GM21737 (cell line): ENCODE measurements at regions not wholly inside any gene's neighbourhood (a gene's known extent, or its start where the extent isn't known, plus 50 kb on each side); places are given as distances from the start of the nearest gene placed in this dataset.
"Not testable (repeated sequence)": the region's sequence is repeated elsewhere in the genome, so short reads cannot be mapped to it uniquely, and the experiment has no call there.

ENCODE experiments used
- ATAC-seq: cut with Tn5 transposase; IDR thresholded peaks from one replicate; pipeline ENCODE4 v1.9.1; 2021; ENCODE audit warnings: mild to moderate bottlenecking, moderate library complexity; ENCODE audit not compliant: unreplicated experiment

DNA sequence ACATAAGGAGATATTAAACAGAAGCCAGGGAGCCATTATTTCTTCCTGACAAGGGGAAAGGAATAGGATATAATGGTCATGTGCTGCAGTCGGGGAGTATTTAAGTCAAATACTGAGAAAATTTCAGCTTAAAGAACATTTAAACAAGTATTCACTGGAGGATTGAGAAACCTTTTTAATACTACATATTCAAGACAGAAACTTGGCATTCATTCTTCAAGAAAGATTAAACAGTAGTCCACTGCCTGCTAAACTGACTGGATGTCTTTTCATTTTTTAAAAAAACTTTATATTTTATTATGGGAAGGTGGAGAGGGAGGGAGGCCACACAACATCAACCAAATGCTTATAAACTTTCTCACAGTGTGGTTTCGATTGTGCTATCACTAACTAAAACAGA lies 107.4 kb upstream of the CBLB start:
- ATAC-seq: no peak

DNA sequence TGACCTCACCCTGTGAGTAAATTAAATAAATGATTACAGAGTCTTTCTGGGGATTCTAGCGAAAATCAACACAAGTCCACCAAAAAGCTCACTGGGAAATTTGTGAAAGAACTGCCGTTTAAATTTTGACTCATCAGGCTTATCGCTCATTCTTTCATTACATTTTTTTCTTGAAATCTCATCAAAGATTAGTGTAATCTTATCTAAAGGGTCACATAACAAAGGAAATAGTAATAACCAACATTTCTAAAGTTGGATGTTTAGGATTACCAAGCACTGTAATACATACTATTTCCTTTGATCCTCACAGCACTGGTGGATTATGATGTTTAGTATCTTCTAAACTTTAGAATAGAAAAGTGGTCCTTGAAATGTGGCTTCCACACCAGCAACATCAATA lies 111.1 kb upstream of the CBLB start:
- ATAC-seq: no peak

DNA sequence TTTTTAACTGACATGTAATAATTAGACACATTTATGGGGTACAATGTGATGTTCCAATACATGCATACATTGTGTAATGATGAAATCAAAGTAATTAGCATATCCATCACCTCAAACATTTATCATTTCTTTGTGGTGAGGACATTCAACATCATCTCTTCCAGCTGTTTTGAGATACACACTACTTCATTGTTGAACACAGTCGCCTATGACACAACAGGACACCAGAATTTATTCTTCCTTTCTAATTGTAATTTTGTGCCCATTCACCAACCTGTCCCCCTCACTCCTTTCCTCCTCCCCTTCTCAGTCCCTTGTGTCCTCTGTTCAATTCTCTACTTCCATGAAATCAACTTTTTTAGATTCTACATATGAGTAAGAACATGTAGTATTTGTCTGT lies 113.4 kb upstream of the CBLB start:
- ATAC-seq: no peak

DNA sequence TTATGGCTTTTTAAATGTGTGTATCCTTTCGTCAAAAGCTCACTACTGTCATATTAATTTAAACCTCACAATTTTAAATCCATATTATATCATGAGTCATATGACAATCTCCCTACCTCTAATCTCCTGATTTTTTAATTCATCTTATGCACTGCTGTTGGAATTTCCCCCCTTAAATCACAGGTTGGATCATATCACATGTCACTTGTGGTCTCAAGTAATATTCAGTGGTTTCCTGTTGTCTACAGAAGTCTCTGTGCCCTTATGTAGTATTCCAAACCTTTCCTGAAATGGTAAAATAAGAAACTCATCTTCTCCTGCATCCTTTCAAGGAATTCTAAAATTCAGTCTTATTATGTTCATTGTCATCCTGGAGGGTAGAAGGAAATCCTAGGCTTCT lies 116.0 kb upstream of the CBLB start:
- no peak for ATAC-seq

DNA sequence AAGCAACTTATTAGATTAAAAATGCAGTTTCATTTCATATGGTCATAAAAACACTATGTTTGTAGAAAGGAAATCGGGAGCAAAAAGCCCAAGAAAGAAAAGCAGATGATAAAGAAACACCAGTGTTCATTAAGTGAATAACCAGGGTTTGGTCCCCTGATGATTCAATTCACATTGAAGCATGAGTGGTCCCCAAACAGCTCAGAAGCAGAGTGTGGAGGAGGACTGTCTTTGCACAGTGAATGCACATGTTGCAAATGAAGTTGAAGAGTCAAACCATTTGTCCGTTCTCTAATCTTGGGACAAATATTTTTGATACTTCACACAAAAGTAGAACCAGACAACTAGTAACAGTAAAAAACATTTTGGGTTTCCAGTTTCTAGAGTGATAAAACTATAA lies 117.5 kb upstream of the CBLB start:
- ATAC-seq: not testable (repeated sequence)

DNA sequence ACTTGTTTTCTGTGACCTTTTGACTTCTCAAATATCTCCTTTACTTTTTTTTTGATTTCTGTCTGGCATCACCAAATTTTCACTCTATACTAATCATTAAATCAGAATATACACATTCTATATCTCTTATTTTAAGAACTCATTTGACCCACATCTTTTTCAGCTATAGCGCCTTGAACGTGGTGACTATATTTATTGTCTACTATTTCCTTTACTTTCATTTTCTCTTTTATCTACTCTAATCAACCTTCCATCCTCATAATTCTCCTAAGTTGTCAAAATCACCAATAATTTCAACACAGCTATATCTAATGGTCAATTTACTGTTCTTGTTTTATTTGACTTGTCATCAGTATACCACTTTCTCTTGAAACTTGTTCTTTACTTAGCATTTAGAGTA lies 119.0 kb upstream of the CBLB start:
- no peak for ATAC-seq

DNA sequence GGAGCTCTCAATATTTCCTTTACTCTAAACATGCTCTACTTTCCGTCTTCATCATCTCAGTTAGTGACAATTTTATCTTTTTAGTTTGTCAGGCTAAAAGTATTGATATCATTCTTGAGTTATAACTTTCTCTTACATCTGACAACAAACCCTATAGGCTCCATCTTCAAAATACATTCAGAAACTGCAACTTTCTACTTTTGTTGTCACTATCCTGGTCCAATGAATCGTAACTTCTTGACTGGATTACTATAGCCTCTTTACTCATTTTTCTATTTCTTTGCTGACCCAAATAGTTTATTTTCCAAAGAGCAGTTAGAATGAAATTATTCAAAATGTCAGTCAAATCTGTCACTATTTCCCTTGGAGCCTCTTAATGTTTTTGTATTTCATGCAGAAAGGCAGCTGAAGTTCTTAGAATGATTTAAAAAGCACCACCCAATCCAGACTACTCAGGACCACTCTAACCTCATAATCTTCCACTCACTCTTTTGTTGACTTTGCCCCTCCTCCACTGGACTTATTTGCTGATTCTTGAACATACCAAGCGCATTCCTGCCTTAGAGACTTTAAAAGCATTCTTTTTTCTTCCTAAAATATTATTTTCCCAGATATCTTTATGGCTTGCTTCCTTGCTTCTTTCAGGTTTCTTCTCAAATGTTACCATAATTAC lies 119.9 kb upstream of the CBLB start:
- no peak for ATAC-seq

DNA sequence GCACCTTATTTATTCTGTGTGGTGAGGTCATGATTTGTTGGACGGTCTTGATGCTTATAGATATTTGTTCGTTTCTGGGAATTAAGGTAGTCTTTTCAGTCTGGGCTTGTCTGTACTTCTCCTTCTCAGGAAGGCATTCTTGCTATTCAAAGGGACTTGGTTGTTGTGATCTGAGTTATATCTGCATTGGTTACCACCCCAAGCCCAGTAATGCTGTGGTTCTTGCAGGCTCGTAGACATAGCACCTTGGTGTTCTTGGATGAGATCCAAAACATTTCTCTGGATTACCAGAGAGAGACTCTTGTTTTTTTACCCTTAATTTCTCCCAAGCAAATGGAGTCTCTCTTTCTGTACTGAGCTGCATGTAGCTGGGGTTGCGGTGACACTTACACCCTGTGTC lies 128.0 kb upstream of the CBLB start:
- ATAC-seq: no peak

DNA sequence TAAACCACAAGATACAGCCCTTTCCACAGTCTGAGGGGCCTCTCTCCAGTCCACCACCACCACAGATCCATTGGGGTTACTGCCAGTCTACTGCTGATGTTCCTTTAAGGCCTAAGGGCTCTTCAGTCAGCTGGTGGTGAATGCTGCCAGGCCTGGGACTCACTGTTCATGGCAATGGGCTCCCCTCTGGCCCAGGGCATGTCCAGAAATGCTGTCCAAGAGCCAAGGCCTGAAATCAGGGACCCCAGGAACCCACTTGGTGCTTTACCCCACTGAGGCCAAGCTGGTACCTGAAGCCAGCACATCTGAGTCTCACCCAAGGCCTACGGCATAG lies 128.6 kb upstream of the CBLB start:
- ATAC-seq: no peak

DNA sequence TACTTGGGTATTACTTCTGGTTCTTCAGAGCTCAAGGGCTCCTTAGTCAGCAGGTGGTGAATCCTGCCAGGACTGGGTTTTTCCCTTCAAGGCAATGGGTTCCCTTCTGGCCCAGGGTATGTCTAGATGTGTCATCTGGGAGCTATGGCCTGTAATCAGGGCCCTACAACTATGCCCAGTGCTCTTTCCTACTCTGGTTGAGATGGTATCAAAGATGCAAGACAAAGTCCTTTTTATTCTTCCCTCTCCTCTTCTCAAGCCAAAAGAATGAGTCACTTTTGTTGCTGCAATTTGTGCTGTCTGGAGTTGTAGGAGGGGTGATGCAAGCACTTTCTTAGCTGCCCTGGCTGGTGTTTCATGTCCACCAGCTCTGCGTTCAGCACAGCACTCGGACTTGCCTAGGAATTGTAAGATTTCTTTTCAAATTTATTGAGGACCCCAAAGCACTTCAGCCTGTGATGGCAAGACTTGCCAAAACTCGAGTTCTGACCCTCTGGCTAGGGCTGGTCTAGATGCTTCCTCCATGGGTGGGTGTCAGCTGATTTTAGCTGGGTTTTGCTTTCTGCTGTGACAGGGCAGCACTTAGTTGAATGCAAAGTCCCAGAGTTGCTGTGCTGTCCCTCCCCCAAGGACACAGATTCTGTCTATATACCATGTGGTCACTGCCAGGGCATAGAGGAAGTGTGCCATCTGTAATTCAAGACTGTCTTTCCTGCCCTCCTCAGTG lies 129.2 kb upstream of the CBLB start:
- no peak for ATAC-seq

DNA sequence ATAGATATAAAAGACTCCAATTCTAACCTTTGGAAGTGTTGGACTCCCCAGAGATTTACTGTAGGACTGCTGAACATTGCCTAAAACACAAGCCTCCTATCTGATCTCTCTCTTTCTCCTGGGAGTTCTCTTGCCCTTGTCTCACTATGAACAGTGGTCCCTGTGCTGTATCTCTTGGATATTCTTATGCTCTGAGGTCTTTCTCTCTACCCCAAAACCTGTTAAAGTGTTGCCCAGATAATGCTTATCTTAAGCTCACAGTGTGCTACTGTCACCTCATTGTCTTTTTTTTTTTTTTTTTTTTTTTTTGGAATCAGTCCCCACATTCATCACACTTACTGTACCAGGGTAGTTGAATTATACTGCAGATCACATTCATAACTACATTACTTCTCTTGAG lies 131.0 kb upstream of the CBLB start:
- ATAC-seq: no peak

DNA sequence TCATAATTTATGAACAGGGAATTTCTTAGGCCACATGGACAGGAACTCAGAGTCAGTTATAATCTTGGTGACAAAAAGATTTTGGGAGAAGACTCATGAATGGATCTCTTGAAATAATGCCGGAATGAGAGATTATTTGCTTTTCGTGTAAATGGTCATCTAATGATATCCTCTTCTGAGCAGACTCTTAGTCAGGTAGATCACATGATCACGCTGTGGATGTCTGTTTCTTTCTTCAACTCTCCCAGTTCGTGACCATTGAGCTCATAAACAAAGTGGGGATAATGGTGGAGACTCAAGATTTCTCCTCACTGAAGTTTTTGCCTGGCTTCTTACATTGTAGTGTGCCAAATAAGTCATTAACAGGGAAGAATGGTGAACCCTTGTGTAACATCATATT lies 133.1 kb upstream of the CBLB start:
- ATAC-seq: no peak

DNA sequence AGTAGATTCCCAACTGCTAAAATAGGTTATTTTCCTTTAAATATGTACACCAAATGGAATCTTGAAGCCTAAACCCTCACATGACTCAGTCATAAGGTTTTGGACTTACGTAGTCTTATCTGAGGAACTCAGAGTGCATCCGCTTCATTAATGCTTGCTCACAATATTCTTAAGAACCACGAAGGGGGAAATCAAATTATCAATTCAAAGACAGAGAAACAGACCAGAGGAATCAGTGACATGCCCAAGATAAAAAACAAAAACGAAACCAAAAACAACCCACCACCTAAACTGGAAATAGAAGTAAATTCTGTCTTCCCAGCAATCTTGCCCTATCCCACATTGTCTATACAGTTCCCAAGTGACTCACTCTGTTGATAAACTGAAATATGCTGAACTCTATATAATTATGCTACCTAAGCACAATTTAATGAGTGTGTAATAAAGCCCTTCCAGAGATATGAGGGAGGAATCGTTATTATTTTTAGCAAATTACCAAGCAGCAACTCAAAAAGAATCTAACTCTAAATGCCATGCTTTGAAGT lies 135.4 kb upstream of the CBLB start:
- no peak for ATAC-seq

DNA sequence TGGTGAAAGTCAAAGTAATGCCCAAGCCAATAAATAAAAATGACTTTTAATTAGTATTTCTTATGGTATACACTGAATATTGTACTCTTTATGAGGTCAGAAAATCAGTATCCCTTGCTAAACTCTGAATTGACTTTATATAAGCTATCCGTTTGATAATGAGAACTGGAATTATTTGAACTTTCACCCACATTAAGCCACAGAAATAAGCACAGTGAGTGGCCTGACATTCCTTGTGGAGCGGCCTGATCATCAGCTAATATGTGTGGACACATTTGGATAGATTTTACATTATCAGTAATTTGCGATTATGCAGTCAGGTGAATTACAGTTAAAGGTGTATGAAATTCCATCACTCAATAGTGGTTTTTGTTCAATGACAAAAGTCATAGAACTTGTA lies 136.0 kb upstream of the CBLB start:
- no peak for ATAC-seq

DNA sequence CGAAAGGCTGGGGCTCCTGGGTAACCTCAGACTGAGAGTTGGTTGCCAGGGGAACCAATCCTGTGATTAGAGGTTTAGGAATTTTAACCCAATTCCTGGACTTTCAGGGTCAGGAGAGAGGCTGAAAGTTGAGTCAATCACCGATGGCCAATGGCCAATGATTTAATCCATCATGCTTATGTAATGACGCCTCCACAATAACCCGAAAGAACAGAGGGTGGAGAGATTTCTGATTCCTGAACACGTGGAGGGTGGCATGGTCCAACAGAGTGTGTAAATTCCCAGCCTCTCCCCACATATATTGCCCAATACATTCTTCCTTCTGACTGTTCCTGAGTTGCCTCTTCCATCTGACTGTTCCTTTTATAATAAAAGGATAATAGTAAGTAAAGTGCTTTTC lies 137.2 kb upstream of the CBLB start:
- ATAC-seq: no peak

DNA sequence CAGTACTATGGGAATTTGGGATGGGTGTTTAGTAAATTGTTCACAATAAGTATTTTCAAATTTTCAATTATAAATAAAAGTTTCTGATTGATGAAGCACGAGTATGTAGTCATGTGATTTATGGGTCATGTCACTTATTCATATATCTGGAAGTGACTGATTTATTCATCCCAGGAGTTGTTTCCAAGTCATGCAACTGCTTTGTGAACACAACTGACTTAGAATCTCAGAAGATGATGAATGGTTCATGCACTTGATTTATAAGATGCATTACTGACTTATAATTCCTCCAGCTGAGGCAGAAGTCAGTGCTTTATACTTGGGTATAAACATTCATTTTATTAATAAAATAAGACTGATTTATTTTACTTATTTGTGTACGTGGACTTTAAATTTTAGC lies 137.8 kb upstream of the CBLB start:
- no peak for ATAC-seq

DNA sequence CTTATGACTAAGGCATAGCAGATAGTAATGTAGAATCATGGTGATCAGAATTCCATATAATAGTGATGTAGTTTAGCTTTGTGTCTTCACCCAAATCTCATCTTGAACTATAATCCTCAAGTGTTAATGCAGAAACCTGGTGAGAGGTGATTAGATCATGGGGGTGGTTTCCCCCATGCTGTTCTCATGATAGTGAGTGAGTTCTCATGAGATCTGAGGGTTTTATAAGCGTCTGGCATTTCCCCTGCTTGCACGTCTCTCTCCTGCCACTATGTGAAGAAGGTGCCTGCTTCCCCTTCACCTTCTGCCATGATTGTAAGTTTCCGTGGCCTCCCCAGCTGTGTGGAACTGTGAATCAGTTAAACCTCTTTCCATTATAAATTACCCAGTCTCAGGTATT lies 138.7 kb upstream of the CBLB start:
- no peak for ATAC-seq

DNA sequence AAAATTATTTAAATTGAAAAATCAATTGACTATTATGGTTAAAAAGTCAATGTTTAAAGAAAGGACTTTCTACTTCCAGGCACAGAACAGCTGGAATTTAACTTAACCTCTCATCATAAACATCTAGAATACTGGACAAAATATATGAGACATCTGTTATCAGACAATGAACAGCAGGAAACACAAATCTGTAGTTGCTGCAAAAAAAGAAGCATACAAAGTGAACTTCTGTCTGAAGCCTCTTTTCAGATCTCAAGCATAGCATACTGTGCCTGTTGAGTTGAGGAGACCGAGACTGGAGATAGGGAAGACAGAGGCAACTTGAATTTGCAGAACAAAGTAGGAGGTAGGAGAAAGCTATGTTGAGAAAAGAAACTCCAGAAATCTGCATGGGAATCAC lies 140.0 kb upstream of the CBLB start:
- no peak for ATAC-seq

DNA sequence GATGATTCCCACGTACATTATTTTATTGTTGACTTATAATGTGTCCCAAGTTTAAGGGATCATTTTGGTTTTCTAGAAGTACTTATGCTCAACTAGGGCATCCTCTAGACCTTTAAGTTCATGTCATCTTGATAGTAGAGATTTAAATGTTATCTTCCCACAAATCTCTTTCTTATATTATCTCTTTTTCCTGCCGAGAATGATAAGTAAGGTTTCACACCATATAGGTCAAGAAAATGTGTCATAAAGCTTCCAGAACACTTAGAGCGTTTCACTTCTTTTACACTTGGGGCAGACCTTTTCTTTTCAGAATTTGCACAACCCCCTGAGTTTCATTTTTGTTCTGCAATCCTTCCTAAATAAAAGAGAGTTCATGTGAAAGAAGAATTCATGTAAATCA lies 142.0 kb upstream of the CBLB start:
- ATAC-seq: no peak

DNA sequence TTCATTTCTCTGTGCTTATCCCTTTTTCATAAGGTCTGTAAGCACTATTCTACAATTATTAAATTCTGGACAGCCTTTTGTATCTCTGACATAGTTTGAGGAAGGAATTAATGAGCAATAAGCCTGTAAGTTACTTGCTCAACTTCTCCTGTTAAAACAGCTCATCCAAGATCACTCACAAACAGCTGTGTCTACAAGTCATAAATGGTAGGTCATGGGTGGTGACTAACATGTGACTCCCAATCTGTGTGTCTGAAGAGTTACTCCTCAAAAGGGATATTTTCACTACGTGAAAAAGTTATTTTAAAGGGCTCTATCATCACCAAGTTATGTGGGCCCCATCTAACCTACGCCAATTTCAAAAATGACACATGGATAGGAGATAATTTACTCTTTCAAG lies 145.2 kb upstream of the CBLB start:
- ATAC-seq: no peak

DNA sequence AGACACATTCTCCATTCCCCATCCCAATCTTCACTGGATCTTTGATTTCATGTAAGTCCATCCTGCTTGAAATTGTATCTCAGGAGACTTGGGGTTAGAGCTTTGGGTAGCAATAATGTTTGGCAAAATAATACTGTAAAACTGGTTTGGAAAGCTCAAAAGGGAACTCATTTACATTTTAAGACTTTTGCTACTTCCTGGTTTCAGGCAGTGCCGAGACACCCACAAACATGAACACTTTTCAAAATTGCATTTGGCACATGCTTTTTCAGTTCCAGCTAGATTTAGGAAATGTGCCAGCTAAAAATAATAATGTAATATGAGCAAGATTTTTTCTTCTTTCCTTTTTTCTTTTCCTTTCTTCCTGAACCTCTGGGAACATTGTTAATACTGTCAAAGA lies 145.7 kb upstream of the CBLB start:
- no peak for ATAC-seq

DNA sequence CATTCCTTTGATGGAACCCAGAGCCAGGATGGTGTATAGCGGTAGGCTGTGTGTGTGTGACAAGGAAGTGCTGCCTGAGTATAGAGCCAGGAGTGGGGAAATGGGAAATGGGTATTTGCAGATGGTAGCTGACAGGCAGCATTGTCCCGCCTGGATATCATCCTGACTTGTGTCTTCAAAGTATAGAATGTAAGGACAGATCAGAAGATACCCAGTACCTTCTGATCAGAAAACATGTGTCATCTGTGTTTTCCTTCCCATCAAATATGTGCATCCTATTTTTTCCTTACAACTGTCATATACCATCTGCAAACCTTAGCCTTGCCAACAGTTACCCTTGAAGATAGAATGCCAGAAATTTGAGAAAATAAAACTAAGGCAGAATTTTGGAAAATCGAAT lies 146.2 kb upstream of the CBLB start:
- ATAC-seq: no peak

DNA sequence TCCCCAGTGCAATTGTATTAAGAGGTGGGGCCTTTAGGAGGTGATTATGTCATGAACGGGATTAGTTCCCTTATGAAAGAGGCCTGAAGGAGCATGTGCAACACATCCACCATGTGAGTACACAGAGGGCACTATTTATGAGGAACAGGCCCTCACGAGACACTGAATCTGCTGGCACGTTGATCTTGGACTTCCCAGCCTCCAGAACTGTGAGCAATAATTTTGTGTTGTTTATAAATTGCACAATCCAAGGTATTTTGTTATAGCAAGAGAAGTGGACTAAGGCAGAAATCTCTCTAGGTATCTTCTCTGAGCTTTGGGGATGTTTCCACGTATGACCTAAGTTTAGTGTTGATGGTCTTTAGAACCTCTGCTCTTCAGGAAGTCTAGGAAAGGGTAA lies 149.3 kb upstream of the CBLB start:
- ATAC-seq: no peak
